GM23248 (cell line): ENCODE measurements at regions not wholly inside any gene's neighbourhood (a gene's known extent, or its start where the extent isn't known, plus 50 kb on each side); places are given as distances from the start of the nearest gene placed in this dataset.
"Not testable (repeated sequence)": the region's sequence is repeated elsewhere in the genome, so short reads cannot be mapped to it uniquely, and the experiment has no call there.

Experiments used
- DNase-seq: peaks from one replicate; pipeline ENCODE4 v3.0.0-alpha.2; 2015
- H2AFZ ChIP-seq: fragments of 200-600 bp; sonication (generic); 2 replicates; pipeline ENCODE4 v1.6.1; 2016; ENCODE audit warnings: antibody characterized with exemption
- H3F3A ChIP-seq: fragments of 200-600 bp; sonication (generic); 2 replicates; pipeline ENCODE4 v1.6.1; 2016; ENCODE audit warnings: mild to moderate bottlenecking, antibody characterized with exemption, mixed run types; ENCODE audit not compliant: insufficient read depth
- H3K27ac ChIP-seq: fragments of 200-600 bp; sonication (generic); 2 replicates; pipeline ENCODE4 v1.5.1; 2016; ENCODE audit warnings: mild to moderate bottlenecking
- H3K27me3 ChIP-seq: fragments of 200-600 bp; sonication (generic); replicated peaks from 2 replicates; pipeline ENCODE4 v1.6.1; 2016; ENCODE audit warnings: mild to moderate bottlenecking; ENCODE audit not compliant: insufficient read depth
- H3K36me3 ChIP-seq: fragments of 200-600 bp; sonication (generic); 2 replicates; pipeline ENCODE4 v1.6.1; 2016; ENCODE audit warnings: low read depth, mild to moderate bottlenecking
- H3K4me1 ChIP-seq: fragments of 200-600 bp; sonication (generic); 2 replicates; pipeline ENCODE4 v1.6.1; 2016; ENCODE audit warnings: mild to moderate bottlenecking; ENCODE audit not compliant: insufficient read depth
- H3K4me2 ChIP-seq: fragments of 200-600 bp; sonication (generic); one replicate; pipeline ENCODE4 v1.6.1; 2016; ENCODE audit warnings: mild to moderate bottlenecking; ENCODE audit not compliant: unreplicated experiment
- H3K4me3 ChIP-seq: fragments of 200-600 bp; sonication (generic); 2 replicates; pipeline ENCODE4 v1.5.1; 2016; ENCODE audit warnings: mild to moderate bottlenecking
- H3K79me2 ChIP-seq: fragments of 200-600 bp; sonication (generic); 2 replicates; pipeline ENCODE4 v1.6.1; 2016; ENCODE audit warnings: mild to moderate bottlenecking; ENCODE audit not compliant: insufficient read depth
- H3K9ac ChIP-seq: fragments of 200-600 bp; sonication (generic); 2 replicates; pipeline ENCODE4 v1.6.1; 2016; ENCODE audit warnings: mild to moderate bottlenecking
- H3K9me2 ChIP-seq: fragments of 200-600 bp; sonication (generic); 2 replicates; pipeline ENCODE4 v1.6.1; 2016; ENCODE audit warnings: mixed run types, mild to moderate bottlenecking, moderate library complexity; ENCODE audit not compliant: insufficient read depth
- H3K9me3 ChIP-seq: fragments of 200-600 bp; sonication (generic); one replicate; pipeline ENCODE4 v1.6.1; 2017; ENCODE audit warnings: low read depth
- H4K20me1 ChIP-seq: fragments of 200-600 bp; sonication (generic); 2 replicates; pipeline ENCODE4 v1.6.0; 2016; ENCODE audit not compliant: insufficient read depth
- EZH2 ChIP-seq: fragments of 200-600 bp; sonication (generic); IDR thresholded peaks from 2 replicates; pipeline ENCODE4 v1.6.1; 2018; ENCODE audit warnings: antibody characterized with exemption, mild to moderate bottlenecking; ENCODE audit not compliant: insufficient read depth, poor library complexity, severe bottlenecking
- EZH2phosphoT487 ChIP-seq: fragments of 200-600 bp; sonication (generic); IDR thresholded peaks from 2 replicates; pipeline ENCODE4 v1.6.1; 2018; ENCODE audit warnings: antibody characterized with exemption, moderate library complexity, mild to moderate bottlenecking, low read depth; ENCODE audit not compliant: insufficient read depth
- WGBS, 2 experiments: methylation state at CpG; one replicate each; pipeline ENCODE4 v1.1.6; 2015 to 2017; ENCODE audit warnings: low lambda C conversion rate in 2 of 2, low coverage in 1 of 2; ENCODE audit errors: missing lambda C conversion rate in 2 of 2; 5-methylcytosine and 5-hydroxymethylcytosine counted together
- in situ Hi-C: fragments of 300-500 bp; cut with MboI; formaldehyde crosslinking; loops from 2 replicates; pipeline ENCODE4 v1.15.0; 2020

GRCh38 chr7:85274454-85274853 is 87.6 kb upstream of the SEMA3D start:
- no peaks in the 10 kb centered on the region for H3K9me2 ChIP-seq
- H3K27ac ChIP-seq, result no peak overlapping the region
- no peaks in the 10 kb centered on the region for H3K36me3 ChIP-seq
- DNase-seq, result no peak
- H2AFZ ChIP-seq, result no peak overlapping the region; the same call in 1 of the 2 replicates
- no peak overlapping the region for H3K4me2 ChIP-seq
- no peak overlapping the region for H3K4me3 ChIP-seq
- 48 to 50% methylated on average over 1 of the region's 1 CpG for WGBS, 2 experiments
- no peak for TF ChIP-seq EZH2phosphoT487
- no peak for TF ChIP-seq EZH2
- H3F3A ChIP-seq, result no peaks in the 10 kb centered on the region
- H3K4me1 ChIP-seq, result no peaks in the 10 kb centered on the region
- no peaks in the 10 kb centered on the region for H3K79me2 ChIP-seq
- H4K20me1 ChIP-seq, result no peaks in the 10 kb centered on the region
- H3K9ac ChIP-seq, result no peak overlapping the region
- H3K27me3 ChIP-seq, result no peaks in the 10 kb centered on the region
- no peaks in the 10 kb centered on the region for H3K9me3 ChIP-seq
- in situ Hi-C loops, result no loop called here

GRCh38 chr7:85262891-85263290 is 76.0 kb upstream of the SEMA3D start:
- Histone ChIP-seq H2AFZ (0 out of 2 replicates have a peak overlapping the region, but pooled peaks have one; percentile 20), H3K27me3 (no peaks in the 10 kb centered on the region), H3K9ac (no peak overlapping the region), H3K4me1 (no peaks in the 10 kb centered on the region), H3K4me2 (no peak overlapping the region), H3K4me3 (no peak overlapping the region), H3K9me3 (no peaks in the 10 kb centered on the region), H3K36me3 (no peaks in the 10 kb centered on the region), H3K9me2 (peaks cover 3% of the 10 kb centered on the region; the same call in 1 of the 2 replicates), H3K27ac (no peak overlapping the region), H3F3A (no peaks in the 10 kb centered on the region), H4K20me1 (no peaks in the 10 kb centered on the region), H3K79me2 (no peaks in the 10 kb centered on the region)
- DNase-seq, result no peak
- TF ChIP-seq EZH2 (no peak), EZH2phosphoT487 (no peak)
- in situ Hi-C loops, result no loop called here
- 59 to 62% methylated on average over 6 of the region's 6 CpGs for WGBS, 2 experiments

- no peak overlapping the region for H3K4me2 ChIP-seq
- no peaks in the 10 kb centered on the region for H3K36me3 ChIP-seq
- H3K4me3 ChIP-seq, result no peak overlapping the region
- peaks cover 3% of the 10 kb centered on the region; the same call in 1 of the 2 replicates for H3K9me2 ChIP-seq
- peak; percentile 30 for DNase-seq
- TF ChIP-seq EZH2, result no peak
- TF ChIP-seq EZH2phosphoT487, result no peak
- in situ Hi-C loops, result no loop called here
- H3K27ac ChIP-seq, result no peak overlapping the region
- no peak overlapping the region for H2AFZ ChIP-seq
- H3K4me1 ChIP-seq, result no peaks in the 10 kb centered on the region
- no peaks in the 10 kb centered on the region for H4K20me1 ChIP-seq
- H3F3A ChIP-seq, result no peaks in the 10 kb centered on the region
- 90 to 95% methylated on average over 2 of the region's 2 CpGs for WGBS, 2 experiments
- H3K79me2 ChIP-seq, result no peaks in the 10 kb centered on the region
- H3K9me3 ChIP-seq, result no peaks in the 10 kb centered on the region
- no peaks in the 10 kb centered on the region for H3K27me3 ChIP-seq
- no peak overlapping the region for H3K9ac ChIP-seq
Measured at GRCh38 chr7:85261336-85261735, 74.5 kb upstream of the SEMA3D start.

- H4K20me1 ChIP-seq, H3K4me2 ChIP-seq, H3K9me2 ChIP-seq, H3K9me3 ChIP-seq, H3K79me2 ChIP-seq, in situ Hi-C loops, H3K27me3 ChIP-seq, H3K4me3 ChIP-seq, DNase-seq, H3K9ac ChIP-seq, H2AFZ ChIP-seq, H3K4me1 ChIP-seq, H3K36me3 ChIP-seq, H3K27ac ChIP-seq, H3F3A ChIP-seq: not testable (repeated sequence)
- 83 to 86% methylated on average over 19 of the region's 19 CpGs for WGBS, 2 experiments
Measured at GRCh38 chr7:85249787-85250186, 62.9 kb upstream of the SEMA3D start.

GRCh38 chr7:85239109-85239508 is 52.3 kb upstream of the SEMA3D start:
- no peaks in the 10 kb centered on the region for H4K20me1 ChIP-seq
- H3K9ac ChIP-seq, result no peak overlapping the region
- in situ Hi-C loops, result no loop called here
- no peak overlapping the region for H2AFZ ChIP-seq
- no peaks in the 10 kb centered on the region for H3K79me2 ChIP-seq
- no peaks in the 10 kb centered on the region for H3K27me3 ChIP-seq
- H3K4me2 ChIP-seq, result no peak overlapping the region
- H3K9me2 ChIP-seq, result no peaks in the 10 kb centered on the region
- DNase-seq, result no peak
- no peak for TF ChIP-seq EZH2phosphoT487
- no peak for TF ChIP-seq EZH2
- 82 to 87% methylated on average over 4 of the region's 4 CpGs for WGBS, 2 experiments
- H3F3A ChIP-seq, result no peaks in the 10 kb centered on the region
- H3K9me3 ChIP-seq, result no peaks in the 10 kb centered on the region
- no peak overlapping the region for H3K4me3 ChIP-seq
- H3K36me3 ChIP-seq, result no peaks in the 10 kb centered on the region
- no peak overlapping the region for H3K27ac ChIP-seq
- H3K4me1 ChIP-seq, result no peaks in the 10 kb centered on the region
